GM23338 (cell line): ENCODE measurements at regions not wholly inside any gene's neighbourhood (a gene's known extent, or its start where the extent isn't known, plus 50 kb on each side); places are given as distances from the start of the nearest gene placed in this dataset.

Experiments
- ATAC-seq: fragments of 200-7000 bp; cut with Tn5 transposase; 3 replicates; pipeline ENCODE4 v1.9.1; 2020
- DNase-seq: peaks from one replicate; pipeline ENCODE4 v3.0.0-alpha.2; 2015; ENCODE audit warnings: low spot score
- H2AFZ ChIP-seq: fragments of 200-600 bp; sonication (generic); 2 replicates; pipeline ENCODE4 v1.8.0; 2016; ENCODE audit warnings: antibody characterized with exemption, mild to moderate bottlenecking, moderate library complexity
- H3F3A ChIP-seq: fragments of 200-600 bp; sonication (generic); replicated peaks from 2 replicates; pipeline ENCODE4 v1.8.0; 2017; ENCODE audit warnings: antibody characterized with exemption, mixed run types, low read depth
- H3K27ac ChIP-seq: fragments of 200-600 bp; sonication (generic); 2 replicates; pipeline ENCODE4 v1.6.1; 2016; ENCODE audit warnings: low read depth
- H3K27me3 ChIP-seq: fragments of 200-600 bp; sonication (generic); 2 replicates; pipeline ENCODE4 v1.8.0; 2016; ENCODE audit warnings: mild to moderate bottlenecking, mixed run types, moderate library complexity; ENCODE audit not compliant: insufficient read depth
- H3K36me3 ChIP-seq: fragments of 200-600 bp; sonication (generic); 2 replicates; pipeline ENCODE4 v1.8.0; 2016; ENCODE audit warnings: mild to moderate bottlenecking; ENCODE audit not compliant: insufficient read depth
- H3K4me1 ChIP-seq: fragments of 200-600 bp; sonication (generic); 2 replicates; pipeline ENCODE4 v1.8.0; 2016; ENCODE audit warnings: mild to moderate bottlenecking, moderate library complexity; ENCODE audit not compliant: insufficient read depth
- H3K4me2 ChIP-seq: fragments of 200-600 bp; sonication (generic); 2 replicates; pipeline ENCODE4 v1.7.1; 2017; ENCODE audit warnings: mixed run types
- H3K4me3 ChIP-seq: fragments of 200-600 bp; sonication (generic); 2 replicates; pipeline ENCODE4 v1.6.1; 2016; ENCODE audit warnings: mixed run types
- H3K79me2 ChIP-seq: fragments of 200-600 bp; sonication (generic); replicated peaks from 2 replicates; pipeline ENCODE4 v1.8.0; 2017; ENCODE audit warnings: mild to moderate bottlenecking; ENCODE audit not compliant: insufficient read depth
- H3K9me2 ChIP-seq: fragments of 200-600 bp; sonication (generic); 2 replicates; pipeline ENCODE4 v1.8.0; 2017; ENCODE audit not compliant: insufficient read depth
- H4K20me1 ChIP-seq: fragments of 200-600 bp; sonication (generic); replicated peaks from 2 replicates; pipeline ENCODE4 v1.8.0; 2017; ENCODE audit warnings: mild to moderate bottlenecking; ENCODE audit not compliant: insufficient read depth
- H3K27ac Mint-ChIP-seq: 2 replicates; pipeline ENCODE4 v1.8.0; 2020; ENCODE audit warnings: inconsistent platforms, mild to moderate bottlenecking, moderate library complexity, mixed read lengths
- H3K27me3 Mint-ChIP-seq: 3 replicates; pipeline ENCODE4 v1.8.0; 2022; ENCODE audit warnings: low read depth, mild to moderate bottlenecking, moderate library complexity, mixed read lengths, inconsistent platforms; ENCODE audit not compliant: insufficient read depth, poor library complexity
- H3K36me3 Mint-ChIP-seq: 3 replicates; pipeline ENCODE4 v1.8.0; 2021; ENCODE audit warnings: low read depth, mild to moderate bottlenecking, inconsistent platforms, moderate library complexity, mixed read lengths
- H3K4me1 Mint-ChIP-seq: 3 replicates; pipeline ENCODE4 v1.8.0; 2020; ENCODE audit warnings: mild to moderate bottlenecking, inconsistent platforms, mixed read lengths
- H3K4me3 Mint-ChIP-seq: 3 replicates; pipeline ENCODE4 v1.8.0; 2021; ENCODE audit warnings: moderate library complexity, mild to moderate bottlenecking, inconsistent platforms, mixed read lengths
- H3K9me3 Mint-ChIP-seq: 3 replicates; pipeline ENCODE4 v1.8.0; 2020; ENCODE audit warnings: moderate library complexity, mild to moderate bottlenecking, inconsistent platforms, mixed read lengths
- CREB1 ChIP-seq: fragments of 250-450 bp; sonication (Bioruptor Pico); IDR thresholded peaks from 2 replicates; pipeline ENCODE4 v1.5.0; 2020; ENCODE audit warnings: low read depth, mild to moderate bottlenecking, moderate library complexity
- EZH2 ChIP-seq: fragments of 200-600 bp; sonication (generic); IDR thresholded peaks from one replicate; pipeline ENCODE4 v1.8.0; 2017; ENCODE audit warnings: antibody characterized with exemption, mild to moderate bottlenecking, low read depth; ENCODE audit not compliant: unreplicated experiment
- NANOG ChIP-seq: IDR thresholded peaks from 2 replicates; pipeline ENCODE4 v1.6.1; 2016; ENCODE audit warnings: antibody characterized with exemption, borderline replicate concordance
- POLR2AphosphoS5 ChIP-seq: IDR thresholded peaks from 2 replicates; pipeline ENCODE4 v1.6.1; 2016; ENCODE audit warnings: antibody characterized with exemption, low read depth
- REST ChIP-seq: IDR thresholded peaks from one replicate; pipeline ENCODE4 v1.6.1; 2018; ENCODE audit warnings: antibody characterized with exemption; ENCODE audit not compliant: unreplicated experiment
- STAT1 ChIP-seq: IDR thresholded peaks from one replicate; pipeline ENCODE4 v1.6.1; 2016; ENCODE audit warnings: antibody characterized with exemption; ENCODE audit not compliant: unreplicated experiment
- ZNF114 ChIP-seq: fragments of 250-450 bp; sonication (Bioruptor Pico); IDR thresholded peaks from 2 replicates; pipeline ENCODE4 v1.5.0; 2020; ENCODE audit warnings: mild to moderate bottlenecking, moderate library complexity
- ZNF331 ChIP-seq: fragments of 250-450 bp; sonication (Bioruptor Pico); IDR thresholded peaks from 2 replicates; pipeline ENCODE4 v1.5.0; 2020; ENCODE audit warnings: low read depth, mild to moderate bottlenecking, moderate library complexity

- Histone ChIP-seq H3K79me2 (no peaks in the 10 kb centered on the region), H2AFZ (no peak overlapping the region), H3K27me3 (no peaks in the 10 kb centered on the region), H3K27ac (peak overlapping the region; percentile 79), H3K4me3 (no peak overlapping the region), H4K20me1 (no peaks in the 10 kb centered on the region), H3K4me2 (peak overlapping the region; percentile 53), H3K4me1 (peaks cover 28% of the 10 kb centered on the region), H3K36me3 (no peaks in the 10 kb centered on the region), H3K9me2 (peaks cover 13% of the 10 kb centered on the region; the same call in 1 of the 2 replicates), H3F3A (peaks cover 10% of the 10 kb centered on the region; the same call in 1 of the 2 replicates)
- Mint-ChIP-seq H3K27ac (no peak overlapping the region; the same call in 1 of the 2 replicates), H3K9me3 (peaks cover 28% of the 10 kb centered on the region), H3K4me1 (peaks cover 34% of the 10 kb centered on the region), H3K4me3 (no peak overlapping the region; the same call in 2 of the 3 replicates), H3K36me3 (peaks cover 27% of the 10 kb centered on the region), H3K27me3 (peaks cover 5% of the 10 kb centered on the region)
- ATAC-seq (peak; percentile 52; the same call in 2 of the 3 replicates), DNase-seq (no peak)
- no peak for TF ChIP-seq ZNF331 (CRISPR knock-in tag)
- TF ChIP-seq NANOG = no peak
- no peak for TF ChIP-seq STAT1
- TF ChIP-seq REST = no peak
- no peak for TF ChIP-seq CREB1 (CRISPR knock-in tag)
Observed at GRCh38 chr6:24997231-24997630, 61.5 kb upstream of the RIPOR2 start.

- Mint-ChIP-seq H3K27ac (peak overlapping the region; percentile 14; the same call in 1 of the 2 replicates), H3K36me3 (peaks cover 22% of the 10 kb centered on the region), H3K27me3 (peaks cover 5% of the 10 kb centered on the region), H3K4me3 (peak overlapping the region; percentile 10; the same call in 1 of the 3 replicates), H3K4me1 (peaks cover 33% of the 10 kb centered on the region), H3K9me3 (peaks cover 23% of the 10 kb centered on the region)
- peak; percentile 81 for ATAC-seq
- Histone ChIP-seq H3K4me3 (no peak overlapping the region), H3K4me1 (peaks cover 28% of the 10 kb centered on the region), H3K79me2 (no peaks in the 10 kb centered on the region), H2AFZ (no peak overlapping the region), H3K9me2 (peaks cover 13% of the 10 kb centered on the region; the same call in 1 of the 2 replicates), H3K4me2 (peak overlapping the region; percentile 53), H3K36me3 (no peaks in the 10 kb centered on the region), H3K27ac (peak overlapping the region; percentile 79), H4K20me1 (no peaks in the 10 kb centered on the region), H3K27me3 (no peaks in the 10 kb centered on the region), H3F3A (peaks cover 10% of the 10 kb centered on the region; the same call in 1 of the 2 replicates)
- peak; percentile 54 for DNase-seq
- no peak for TF ChIP-seq NANOG
- no peak for TF ChIP-seq STAT1
- no peak for TF ChIP-seq REST
- no peak for TF ChIP-seq ZNF114 (CRISPR knock-in tag)
- TF ChIP-seq POLR2AphosphoS5 = no peak
- no peak for TF ChIP-seq CREB1 (CRISPR knock-in tag)
- TF ChIP-seq EZH2 = no peak
Observed at GRCh38 chr6:24997905-24998304, 62.1 kb upstream of the RIPOR2 start.
